ENCODE measurements at regions not wholly inside any gene's neighbourhood (a gene's known extent, or its start where the extent isn't known, plus 50 kb on each side); places are given as distances from the start of the nearest gene placed in this dataset.

DNA sequence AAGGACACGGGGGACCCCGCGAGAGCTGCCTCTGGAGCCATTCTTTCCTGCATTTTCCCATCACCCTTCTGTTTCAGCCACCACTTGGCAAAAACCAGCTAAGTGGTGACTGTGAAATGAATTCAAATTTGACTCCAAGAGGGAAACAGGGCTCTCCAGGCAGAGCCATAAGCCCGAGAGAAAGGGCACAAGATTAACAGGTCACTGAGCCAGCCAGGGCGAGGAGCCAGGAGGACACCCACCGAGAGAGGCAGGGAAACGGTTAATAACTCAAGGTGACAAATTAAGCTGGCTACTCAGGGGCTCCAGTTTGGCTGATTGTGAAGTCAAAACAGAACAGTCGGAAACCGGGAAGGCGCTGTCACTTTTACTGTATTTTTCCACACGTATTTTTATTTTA, 67.8 kb upstream of the SOX9 start:
- TF ChIP-seq CTCF (IDR thresholded peaks at IDR 0.05): no peak
- TF ChIP-seq EP300 (IDR thresholded peaks at IDR 0.05): no peak

Measured in stomach (tissue), 4 donors.